CD4-positive, alpha-beta T cell treated with Interleukin-10 for 1 hour (primary cell): ENCODE measurements at regions not wholly inside any gene's neighbourhood (a gene's known extent, or its start where the extent isn't known, plus 50 kb on each side); places are given as distances from the start of the nearest gene placed in this dataset.

Experiments used
- DNase-seq: peaks from one replicate; pipeline ENCODE4 v3.0.0-alpha.2; 2020

GRCh38 chr18:47593744-47594472, 336.6 kb downstream of the SMAD2 start:
- no peak for DNase-seq

GRCh38 chr18:47591429-47591828, 339.0 kb downstream of the SMAD2 start:
- DNase-seq = no peak

GRCh38 chr18:47587587-47587986, 336.1 kb upstream of the SKOR2 start:
- DNase-seq = no peak

- DNase-seq = no peak
Observed at GRCh38 chr18:47586418-47587070, 335.1 kb upstream of the SKOR2 start.

- DNase-seq = no peak
Observed at GRCh38 chr18:47585914-47586313, 334.5 kb upstream of the SKOR2 start.

- no peak for DNase-seq
Observed at GRCh38 chr18:47585136-47585535, 333.7 kb upstream of the SKOR2 start.

GRCh38 chr18:47582093-47582492, 330.6 kb upstream of the SKOR2 start:
- DNase-seq = no peak

GRCh38 chr18:47577520-47577919, 326.1 kb upstream of the SKOR2 start:
- no peak for DNase-seq

GRCh38 chr18:47574966-47575365, 323.5 kb upstream of the SKOR2 start:
- DNase-seq = no peak

- DNase-seq = no peak
Observed at GRCh38 chr18:47571957-47572356, 320.5 kb upstream of the SKOR2 start.

GRCh38 chr18:47566809-47567208, 315.3 kb upstream of the SKOR2 start:
- DNase-seq = no peak

GRCh38 chr18:47560723-47561715, 309.6 kb upstream of the SKOR2 start:
- DNase-seq = no peak

GRCh38 chr18:47558110-47558750, 306.8 kb upstream of the SKOR2 start:
- no peak for DNase-seq

- DNase-seq = no peak
Observed at GRCh38 chr18:47557160-47557559, 305.7 kb upstream of the SKOR2 start.

GRCh38 chr18:47552783-47553182, 301.3 kb upstream of the SKOR2 start:
- DNase-seq = no peak

GRCh38 chr18:47550611-47551010, 299.2 kb upstream of the SKOR2 start:
- no peak for DNase-seq

- DNase-seq = no peak
Observed at GRCh38 chr18:47549021-47549540, 297.6 kb upstream of the SKOR2 start.

- no peak for DNase-seq
Observed at GRCh38 chr18:47547539-47548202, 296.2 kb upstream of the SKOR2 start.

GRCh38 chr18:47545613-47546012, 294.2 kb upstream of the SKOR2 start:
- no peak for DNase-seq

GRCh38 chr18:47543080-47543479, 291.6 kb upstream of the SKOR2 start:
- no peak for DNase-seq

- DNase-seq = no peak
Observed at GRCh38 chr18:47542551-47542950, 291.1 kb upstream of the SKOR2 start.

GRCh38 chr18:47531717-47532116, 280.3 kb upstream of the SKOR2 start:
- DNase-seq = no peak
